ENCODE measurements at regions not wholly inside any gene's neighbourhood (a gene's known extent, or its start where the extent isn't known, plus 50 kb on each side); places are given as distances from the start of the nearest gene placed in this dataset.

GRCh38 chr15:38090678-38091077 lies 156.2 kb downstream of the TMCO5A start:
- TF ChIP-seq, protein P1, sequence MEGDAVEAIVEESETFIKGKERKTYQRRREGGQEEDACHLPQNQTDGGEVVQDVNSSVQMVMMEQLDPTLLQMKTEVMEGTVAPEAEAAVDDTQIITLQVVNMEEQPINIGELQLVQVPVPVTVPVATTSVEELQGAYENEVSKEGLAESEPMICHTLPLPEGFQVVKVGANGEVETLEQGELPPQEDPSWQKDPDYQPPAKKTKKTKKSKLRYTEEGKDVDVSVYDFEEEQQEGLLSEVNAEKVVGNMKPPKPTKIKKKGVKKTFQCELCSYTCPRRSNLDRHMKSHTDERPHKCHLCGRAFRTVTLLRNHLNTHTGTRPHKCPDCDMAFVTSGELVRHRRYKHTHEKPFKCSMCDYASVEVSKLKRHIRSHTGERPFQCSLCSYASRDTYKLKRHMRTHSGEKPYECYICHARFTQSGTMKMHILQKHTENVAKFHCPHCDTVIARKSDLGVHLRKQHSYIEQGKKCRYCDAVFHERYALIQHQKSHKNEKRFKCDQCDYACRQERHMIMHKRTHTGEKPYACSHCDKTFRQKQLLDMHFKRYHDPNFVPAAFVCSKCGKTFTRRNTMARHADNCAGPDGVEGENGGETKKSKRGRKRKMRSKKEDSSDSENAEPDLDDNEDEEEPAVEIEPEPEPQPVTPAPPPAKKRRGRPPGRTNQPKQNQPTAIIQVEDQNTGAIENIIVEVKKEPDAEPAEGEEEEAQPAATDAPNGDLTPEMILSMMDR (IDR thresholded peaks at IDR 0.05; ENCODE audit: unreplicated experiment), result no peak
- no peaks in the 10 kb centered on the region for H3K36me3 Mint-ChIP-seq (ENCODE audit: insufficient read depth, unreplicated experiment)
- peaks cover under 1% of the 10 kb centered on the region for H3K9me3 Mint-ChIP-seq (ENCODE audit: unreplicated experiment)
- H3K27me3 Mint-ChIP-seq (ENCODE audit: insufficient read depth, unreplicated experiment), result no peaks in the 10 kb centered on the region
- ChIA-PET POLR2A (no interaction called here), CTCF (interaction anchor here (0.6 kb wide), 1 partner anchor 88 kb away, joined by 3 read pairs; no protein-coding TSS in a partner anchor)
- H3K4me3 Mint-ChIP-seq (ENCODE audit: unreplicated experiment), result no peak overlapping the region
- no peaks in the 10 kb centered on the region for H3K4me1 Mint-ChIP-seq (ENCODE audit: insufficient read depth, unreplicated experiment)
- no peak overlapping the region for H3K27ac Mint-ChIP-seq (ENCODE audit: low read depth, unreplicated experiment)
- intact Hi-C loops (cut with micrococcal nuclease), result no loop called here
- no peak for DNase-seq (ENCODE audit: unreplicated experiment)
- BruUV-seq (replicated peaks), result no TSS peak

- TF ChIP-seq, protein P1 (IDR thresholded peaks at IDR 0.05; ENCODE audit: unreplicated experiment), result no peak
- Mint-ChIP-seq H3K4me3 (ENCODE audit: unreplicated experiment) (no peak overlapping the region), H3K9me3 (ENCODE audit: unreplicated experiment) (peaks cover 5% of the 10 kb centered on the region), H3K36me3 (ENCODE audit: insufficient read depth, unreplicated experiment) (no peaks in the 10 kb centered on the region), H3K27ac (ENCODE audit: low read depth, unreplicated experiment) (no peak overlapping the region), H3K4me1 (ENCODE audit: insufficient read depth, unreplicated experiment) (no peaks in the 10 kb centered on the region), H3K27me3 (ENCODE audit: insufficient read depth, unreplicated experiment) (no peaks in the 10 kb centered on the region)
- no peak for DNase-seq (ENCODE audit: unreplicated experiment)
- ChIA-PET POLR2A (no interaction called here), CTCF (no interaction called here)
- intact Hi-C loops (cut with micrococcal nuclease), result no loop called here
- BruUV-seq (replicated peaks), result no TSS peak
Measured at GRCh38 chr15:38091078-38091645, 156.7 kb downstream of the TMCO5A start.

GRCh38 chr15:38093931-38094330 lies 158.7 kb upstream of the SPRED1 start:
- BruUV-seq (replicated peaks), result no TSS peak
- ChIA-PET CTCF (no interaction called here), POLR2A (interaction anchor here (1.1 kb wide), 1 partner anchor 22 kb away, joined by 3 read pairs; no protein-coding TSS in a partner anchor)
- DNase-seq (ENCODE audit: unreplicated experiment), result no peak
- H3K27ac Mint-ChIP-seq (ENCODE audit: low read depth, unreplicated experiment), result no peak overlapping the region
- intact Hi-C loops (cut with micrococcal nuclease), result no loop called here
- TF ChIP-seq, protein P1 (IDR thresholded peaks at IDR 0.05; ENCODE audit: unreplicated experiment), result no peak
- H3K4me3 Mint-ChIP-seq (ENCODE audit: unreplicated experiment), result no peak overlapping the region
- no peaks in the 10 kb centered on the region for H3K4me1 Mint-ChIP-seq (ENCODE audit: insufficient read depth, unreplicated experiment)
- H3K9me3 Mint-ChIP-seq (ENCODE audit: unreplicated experiment), result peaks cover 26% of the 10 kb centered on the region
- H3K27me3 Mint-ChIP-seq (ENCODE audit: insufficient read depth, unreplicated experiment), result no peaks in the 10 kb centered on the region
- H3K36me3 Mint-ChIP-seq (ENCODE audit: insufficient read depth, unreplicated experiment), result no peaks in the 10 kb centered on the region

DNA sequence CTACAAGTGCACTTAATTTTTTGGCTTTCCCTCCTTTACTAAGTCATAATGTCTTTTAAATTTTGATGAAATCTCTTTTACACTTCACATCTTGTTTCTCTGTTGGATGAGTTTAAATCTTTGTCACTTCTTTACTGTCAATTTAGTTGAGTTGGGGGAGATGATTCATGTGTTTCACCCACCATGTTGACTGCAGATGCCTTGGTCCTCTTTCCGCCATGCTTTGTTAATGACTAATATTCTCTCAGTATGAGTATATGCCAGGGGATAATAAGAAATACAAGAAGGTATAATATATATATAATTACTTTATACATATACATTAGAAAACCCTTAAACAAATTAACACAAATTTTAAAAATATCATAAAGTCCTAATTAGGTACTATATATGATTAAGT lies 149.7 kb upstream of the SPRED1 start:
- no peak overlapping the region for H3K27ac Mint-ChIP-seq (ENCODE audit: low read depth, unreplicated experiment)
- ChIA-PET CTCF (interaction anchor here (0.6 kb wide), 1 partner anchor 134 kb away, joined by 8 read pairs; no protein-coding TSS in a partner anchor), POLR2A (no interaction called here)
- H3K27me3 Mint-ChIP-seq (ENCODE audit: insufficient read depth, unreplicated experiment), result no peaks in the 10 kb centered on the region
- no peak overlapping the region for H3K4me3 Mint-ChIP-seq (ENCODE audit: unreplicated experiment)
- no peaks in the 10 kb centered on the region for H3K36me3 Mint-ChIP-seq (ENCODE audit: insufficient read depth, unreplicated experiment)
- TF ChIP-seq, protein P1 (IDR thresholded peaks at IDR 0.05; ENCODE audit: unreplicated experiment), result no peak
- H3K4me1 Mint-ChIP-seq (ENCODE audit: insufficient read depth, unreplicated experiment), result no peaks in the 10 kb centered on the region
- no peak for DNase-seq (ENCODE audit: unreplicated experiment)
- peaks cover 3% of the 10 kb centered on the region for H3K9me3 Mint-ChIP-seq (ENCODE audit: unreplicated experiment)
- no TSS peak for BruUV-seq (replicated peaks)
- intact Hi-C loops (cut with micrococcal nuclease), result no loop called here

All from MCF 10A (cell line).